H1 (cell line): ENCODE measurements at regions not wholly inside any gene's neighbourhood (a gene's known extent, or its start where the extent isn't known, plus 50 kb on each side); places are given as distances from the start of the nearest gene placed in this dataset.

Source experiments
- CTCF ChIA-PET: fragments of 300-600 bp; sonication (Branson Sonifier 250); formaldehyde crosslinking; loops from one replicate; lab custom pipeline; 2021; ENCODE audit not compliant: partially characterized antibody; lab: Charles Lee
- POLR2A ChIA-PET: fragments of 300-600 bp; sonication (Branson Sonifier 250); formaldehyde crosslinking; loops from one replicate; lab custom pipeline; 2021; ENCODE audit warnings: inconsistent platforms; ENCODE audit not compliant: partially characterized antibody; lab: Charles Lee
- DNase-seq, 2 experiments: peaks; one replicate each; pipeline versions ENCODE4 v3.0.0 to v3.0.0-alpha.2; 2010 to 2022; ENCODE audit warnings: low spot score in 2 of 2, low read depth in 1 of 2, mixed read lengths in 1 of 2
- FAIRE-seq: peaks from 2 replicates; lab custom pipeline; 2011; peaks lifted over from hg19 to GRCh38; lab: Jason Lieb, UNC
- H2AFZ ChIP-seq: 2 replicates; pipeline ENCODE4 v1.8.1; 2012; ENCODE audit warnings: low read length, inconsistent platforms
- H2AK5ac ChIP-seq: 2 replicates; pipeline ENCODE4 v1.6.1; 2013; ENCODE audit warnings: low read depth, low read length
- H2BK120ac ChIP-seq: replicated peaks from 2 replicates; pipeline ENCODE3; 2013; ENCODE audit warnings: low read depth, low read length, inconsistent platforms
- H2BK12ac ChIP-seq: 2 replicates; pipeline ENCODE4 v1.6.1; 2013; ENCODE audit warnings: low read depth, low read length
- H2BK15ac ChIP-seq: 2 replicates; pipeline ENCODE4 v1.6.1; 2013; ENCODE audit warnings: low read length
- H2BK20ac ChIP-seq: 2 replicates; pipeline ENCODE4 v1.6.1; 2013; ENCODE audit warnings: low read length
- H2BK5ac ChIP-seq: 2 replicates; pipeline ENCODE4 v1.6.1; 2013; ENCODE audit warnings: low read depth, low read length
- H3K14ac ChIP-seq: 2 replicates; pipeline ENCODE4 v1.6.1; 2013; ENCODE audit warnings: inconsistent platforms; ENCODE audit not compliant: insufficient read length
- H3K18ac ChIP-seq: 2 replicates; pipeline ENCODE4 v1.6.1; 2013; ENCODE audit warnings: low read length; ENCODE audit errors: extremely low read depth
- H3K23ac ChIP-seq: 2 replicates; pipeline ENCODE4 v1.6.1; 2013; ENCODE audit warnings: inconsistent platforms; ENCODE audit not compliant: insufficient read length
- H3K23me2 ChIP-seq: 2 replicates; pipeline ENCODE4 v1.6.1; 2013; ENCODE audit warnings: low read depth, low read length
- H3K27ac ChIP-seq: 2 replicates; pipeline ENCODE4 v1.6.1; 2011; ENCODE audit warnings: low read depth, low read length, inconsistent platforms
- H3K27me3 ChIP-seq, 4 experiments: replicated peaks in 1 of 4; 1 replicate in 1 of 4; 2 replicates in 3 of 4; pipeline versions ENCODE4 v1.6.1 to v1.8.1; 2011 to 2013; ENCODE audit warnings: low read length in 3 of 4, mild to moderate bottlenecking in 3 of 4, inconsistent platforms in 2 of 4, mixed read lengths in 2 of 4, moderate library complexity in 1 of 4; ENCODE audit not compliant: control insufficient read depth in 3 of 4, insufficient read depth in 3 of 4; ENCODE audit errors: extremely low read depth in 1 of 4
- H3K36me3 ChIP-seq, 4 experiments: 2 replicates each; pipeline versions ENCODE4 v1.6.1 to v1.8.1; 2011 to 2013; ENCODE audit warnings: mild to moderate bottlenecking in 4 of 4, low read length in 3 of 4, moderate library complexity in 2 of 4, control low read depth in 1 of 4, inconsistent platforms in 1 of 4; ENCODE audit not compliant: insufficient read depth in 4 of 4, control insufficient read depth in 2 of 4
- H3K4ac ChIP-seq: replicated peaks from 2 replicates; pipeline ENCODE3; 2013; ENCODE audit warnings: low read length, low read depth, mixed read lengths, inconsistent platforms; ENCODE audit not compliant: insufficient read length
- H3K4me1 ChIP-seq, 4 experiments: replicated peaks in 1 of 4; 1 replicate in 1 of 4; 2 replicates in 3 of 4; pipeline versions ENCODE4 v1.6.1 to v1.8.1; 2011 to 2013; ENCODE audit warnings: low read length in 3 of 4, inconsistent platforms in 2 of 4, mixed read lengths in 1 of 4; ENCODE audit not compliant: insufficient read depth in 4 of 4, control insufficient read depth in 3 of 4
- H3K4me2 ChIP-seq, 2 experiments: 2 replicates each; pipeline versions ENCODE4 v1.6.1 to v1.8.1; 2011 to 2013; ENCODE audit warnings: low read depth in 2 of 2, low read length in 2 of 2, control low read depth in 1 of 2, inconsistent platforms in 1 of 2, mild to moderate bottlenecking in 1 of 2; ENCODE audit not compliant: insufficient read depth in 1 of 2
- H3K4me3 ChIP-seq, 4 experiments: fragments of 200-600, 300-600 bp in 1 of 4; sonication (generic), shearing (Covaris generic), sonication (Bioruptor Twin) in 1 of 4; 2 replicates each; pipeline versions ENCODE4 v1.5.1 to v1.8.1; 2011 to 2016; ENCODE audit warnings: low read length in 4 of 4, low read depth in 3 of 4, control low read depth in 2 of 4, inconsistent platforms in 2 of 4, mild to moderate bottlenecking in 2 of 4, mixed read lengths in 1 of 4, moderate library complexity in 1 of 4; ENCODE audit not compliant: insufficient read depth in 2 of 4; ENCODE audit errors: extremely low read depth in 1 of 4
- H3K56ac ChIP-seq: replicated peaks from 2 replicates; pipeline ENCODE3; 2013; ENCODE audit warnings: low read depth, mild to moderate bottlenecking, mixed read lengths, low read length, inconsistent platforms; ENCODE audit not compliant: insufficient read length
- H3K79me1 ChIP-seq: 2 replicates; pipeline ENCODE4 v1.6.1; 2013; ENCODE audit warnings: low read depth, low read length, control low read depth
- H3K79me2 ChIP-seq, 2 experiments: 2 replicates each; pipeline versions ENCODE4 v1.6.1 to v1.8.1; 2012 to 2013; ENCODE audit warnings: low read length in 2 of 2, mild to moderate bottlenecking in 2 of 2, inconsistent platforms in 1 of 2; ENCODE audit not compliant: insufficient read depth in 2 of 2, control insufficient read depth in 1 of 2
- H3K9ac ChIP-seq, 4 experiments: replicated peaks in 1 of 4; 1 replicate in 1 of 4; 2 replicates in 3 of 4; pipeline versions ENCODE4 v1.6.1 to v1.8.1; 2011 to 2013; ENCODE audit warnings: low read depth in 3 of 4, low read length in 3 of 4, control low read depth in 2 of 4, mild to moderate bottlenecking in 2 of 4, moderate library complexity in 2 of 4, inconsistent platforms in 1 of 4; ENCODE audit errors: extremely low read depth in 1 of 4
- H3K9me3 ChIP-seq, 2 experiments: 2 replicates each; pipeline versions ENCODE4 v1.6.1 to v1.8.1; 2012 to 2013; ENCODE audit warnings: mild to moderate bottlenecking in 2 of 2, moderate library complexity in 2 of 2, control low read depth in 1 of 2, inconsistent platforms in 1 of 2, low read depth in 1 of 2, low read length in 1 of 2, mixed read lengths in 1 of 2; ENCODE audit not compliant: insufficient read depth in 2 of 2
- H4K20me1 ChIP-seq, 2 experiments: replicated peaks in 1 of 2; 2 replicates each; pipeline versions ENCODE3 to v1.8.1; 2011 to 2013; ENCODE audit warnings: inconsistent platforms in 2 of 2, low read length in 2 of 2, mild to moderate bottlenecking in 1 of 2; ENCODE audit not compliant: insufficient read depth in 2 of 2, control insufficient read depth in 1 of 2
- H4K5ac ChIP-seq: 2 replicates; pipeline ENCODE4 v1.6.1; 2013; ENCODE audit warnings: low read length, low read depth, mixed read lengths, inconsistent platforms; ENCODE audit not compliant: insufficient read length
- H4K8ac ChIP-seq: 2 replicates; pipeline ENCODE4 v1.8.0; 2013; ENCODE audit warnings: mild to moderate bottlenecking, moderate library complexity, low read length, inconsistent platforms; ENCODE audit not compliant: insufficient read depth; ENCODE audit errors: extremely low read depth
- H4K91ac ChIP-seq: replicated peaks from 2 replicates; pipeline ENCODE3; 2013; ENCODE audit warnings: low read length, mixed read lengths, inconsistent platforms; ENCODE audit not compliant: insufficient read length
- ASH2L ChIP-seq: fragments of 200-600, 300-600 bp; sonication (generic); IDR thresholded peaks from one replicate; pipeline ENCODE4 v1.7.1; 2017; ENCODE audit warnings: low read length
- CEBPB ChIP-seq: IDR thresholded peaks from 2 replicates; pipeline ENCODE4 v1.6.1; 2012; ENCODE audit warnings: low read depth, low read length
- EZH2 ChIP-seq: fragments of 200-600 bp; sonication (generic); IDR thresholded peaks from 2 replicates; pipeline ENCODE4 v1.7.1; 2012; ENCODE audit warnings: low read depth, mild to moderate bottlenecking, moderate library complexity, low read length, inconsistent platforms; ENCODE audit not compliant: severe bottlenecking
- KDM1A ChIP-seq: fragments of 200-600, 300-600 bp; sonication (generic); IDR thresholded peaks from 2 replicates; pipeline ENCODE4 v1.7.1; 2016; ENCODE audit warnings: mild to moderate bottlenecking, low read length, borderline replicate concordance
- NRF1 ChIP-seq: IDR thresholded peaks from 2 replicates; pipeline ENCODE4 v1.6.1; 2011; ENCODE audit warnings: mild to moderate bottlenecking, low read depth, low read length, improper control_type of control experiment
- RAD21 ChIP-seq, 2 experiments: IDR thresholded peaks in 1 of 2; conservative IDR thresholded peaks in 1 of 2; 2 replicates each; pipeline ENCODE4 v1.6.1; 2011; ENCODE audit warnings: low read depth in 2 of 2, low read length in 2 of 2, improper control_type of control experiment in 1 of 2, inconsistent platforms in 1 of 2, mild to moderate bottlenecking in 1 of 2, moderate library complexity in 1 of 2
- SIN3A ChIP-seq, 2 experiments: IDR thresholded peaks in 1 of 2; conservative IDR thresholded peaks in 1 of 2; 2 replicates each; pipeline ENCODE4 v1.6.1; 2011 to 2012; ENCODE audit warnings: low read length in 2 of 2, improper control_type of control experiment in 1 of 2, low read depth in 1 of 2, mild to moderate bottlenecking in 1 of 2
- SIRT6 ChIP-seq: IDR thresholded peaks from one replicate; pipeline ENCODE4 v1.7.1; 2012; ENCODE audit warnings: low read length, inconsistent platforms
- TEAD4 ChIP-seq: IDR thresholded peaks from 2 replicates; pipeline ENCODE4 v1.6.1; 2012; ENCODE audit warnings: low read depth, low read length, inconsistent platforms, mixed read lengths
- WGBS, 2 experiments: shearing (Covaris generic) in 1 of 2; methylation state at CpG; one replicate each; pipeline versions ENCODE4 v1.1.6 to v1.1.7; 2013 to 2015; ENCODE audit warnings: low lambda C conversion rate in 2 of 2, mixed read lengths in 2 of 2, inconsistent platforms in 1 of 2, low coverage in 1 of 2, missing lambda C conversion rate in 1 of 2; ENCODE audit not compliant: insufficient replicate concordance in 2 of 2, insufficient coverage in 1 of 2, insufficient read length in 1 of 2; ENCODE audit errors: extremely low coverage in 1 of 2, missing lambda C conversion rate in 1 of 2; 5-methylcytosine and 5-hydroxymethylcytosine counted together
- TF ChIP-seq, protein P1 (sequence below), 3 experiments: IDR thresholded peaks; 1 replicate in 2 of 3; 2 replicates in 1 of 3; pipeline versions ENCODE4 v1.5.1 to v1.6.1; 2011; ENCODE audit warnings: low read length in 3 of 3, mild to moderate bottlenecking in 3 of 3, inconsistent platforms in 2 of 3, low read depth in 1 of 3, moderate library complexity in 1 of 3; ENCODE audit not compliant: insufficient read depth in 1 of 3; ENCODE audit errors: control extremely low read depth in 1 of 3

DNA sequence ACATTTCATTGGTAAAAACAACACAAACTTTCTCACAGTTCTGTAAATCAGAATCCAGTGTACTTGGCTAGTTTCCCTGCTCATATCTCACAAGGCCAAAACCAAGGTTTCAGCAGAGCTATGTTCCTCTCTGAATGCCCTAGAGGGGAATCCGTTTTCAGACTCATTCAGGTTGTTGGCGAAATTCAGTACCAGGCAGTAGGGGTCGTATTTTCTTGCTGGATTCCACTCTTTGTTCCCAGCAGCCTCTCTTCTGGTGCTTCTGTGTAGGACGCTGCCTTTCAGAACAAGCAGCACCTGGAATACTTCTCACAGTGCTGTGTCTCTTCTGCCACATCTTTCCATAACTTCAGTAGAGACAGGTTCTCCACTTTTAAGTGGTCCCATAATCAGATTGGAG, 351.9 kb downstream of the PCDH18 start:
- no peaks in the 10 kb centered on the region for H3K79me1 ChIP-seq
- no peaks in the 10 kb centered on the region for H3K4me1 ChIP-seq
- H3K4ac ChIP-seq = no peak overlapping the region
- no peak overlapping the region for H3K56ac ChIP-seq
- H3K14ac ChIP-seq = no peak overlapping the region
- H3K36me3 ChIP-seq = no peaks in the 10 kb centered on the region
- 36% methylated on average over 4 of the region's 4 CpGs; no CpG with 5 or more reads in 1 of the 2 experiments for WGBS, 2 experiments
- no peak overlapping the region for H3K18ac ChIP-seq
- no peak overlapping the region for H4K5ac ChIP-seq
- H3K4me2 ChIP-seq = no peak overlapping the region
- H2BK20ac ChIP-seq = no peak overlapping the region
- no peak overlapping the region for H4K91ac ChIP-seq
- TF ChIP-seq NRF1 (no peak), CEBPB (no peak), SIRT6 (no peak), ASH2L (no peak), EZH2 (no peak), KDM1A (no peak), TEAD4 (0 out of 2 replicates have a peak, but pooled peaks have one; percentile 20), SIN3A (conservative IDR thresholded peaks at IDR 0.05 in 1 of 2, IDR thresholded peaks at IDR 0.05 in 1 of 2; ENCODE audit: low read depth in 1 of 2, low read length in 2 of 2) (no peak), RAD21 (IDR thresholded peaks at IDR 0.05 in 1 of 2, conservative IDR thresholded peaks at IDR 0.05 in 1 of 2; ENCODE audit: low read depth in 2 of 2, low read length in 2 of 2) (peak; percentile 49 to 58)
- TF ChIP-seq, protein P1, sequence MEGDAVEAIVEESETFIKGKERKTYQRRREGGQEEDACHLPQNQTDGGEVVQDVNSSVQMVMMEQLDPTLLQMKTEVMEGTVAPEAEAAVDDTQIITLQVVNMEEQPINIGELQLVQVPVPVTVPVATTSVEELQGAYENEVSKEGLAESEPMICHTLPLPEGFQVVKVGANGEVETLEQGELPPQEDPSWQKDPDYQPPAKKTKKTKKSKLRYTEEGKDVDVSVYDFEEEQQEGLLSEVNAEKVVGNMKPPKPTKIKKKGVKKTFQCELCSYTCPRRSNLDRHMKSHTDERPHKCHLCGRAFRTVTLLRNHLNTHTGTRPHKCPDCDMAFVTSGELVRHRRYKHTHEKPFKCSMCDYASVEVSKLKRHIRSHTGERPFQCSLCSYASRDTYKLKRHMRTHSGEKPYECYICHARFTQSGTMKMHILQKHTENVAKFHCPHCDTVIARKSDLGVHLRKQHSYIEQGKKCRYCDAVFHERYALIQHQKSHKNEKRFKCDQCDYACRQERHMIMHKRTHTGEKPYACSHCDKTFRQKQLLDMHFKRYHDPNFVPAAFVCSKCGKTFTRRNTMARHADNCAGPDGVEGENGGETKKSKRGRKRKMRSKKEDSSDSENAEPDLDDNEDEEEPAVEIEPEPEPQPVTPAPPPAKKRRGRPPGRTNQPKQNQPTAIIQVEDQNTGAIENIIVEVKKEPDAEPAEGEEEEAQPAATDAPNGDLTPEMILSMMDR (IDR thresholded peaks at IDR 0.05; ENCODE audit: control extremely low read depth in 1 of 3, insufficient read depth in 1 of 3, low read depth in 1 of 3, low read length in 3 of 3) = peak in 2 of 3 experiments; percentile 57 to 68; a peak in 3 of 4 replicates
- no peaks in the 10 kb centered on the region for H3K23me2 ChIP-seq
- H4K8ac ChIP-seq = no peak overlapping the region
- H2BK5ac ChIP-seq = no peak overlapping the region
- no peak overlapping the region; the same call in 1 of the 2 replicates for H2AFZ ChIP-seq
- peak; percentile 85 for FAIRE-seq
- POLR2A ChIA-PET = no interaction called here
- no peak overlapping the region for H2BK120ac ChIP-seq
- no peaks in the 10 kb centered on the region for H3K27me3 ChIP-seq
- H3K79me2 ChIP-seq = no peaks in the 10 kb centered on the region
- no peak overlapping the region for H2BK12ac ChIP-seq
- H4K20me1 ChIP-seq = no peaks in the 10 kb centered on the region
- 0 out of 4 replicates have a peak, but pooled peaks cover 0 to 3% of the 10 kb centered on the region in 2 experiments for H3K9me3 ChIP-seq
- DNase-seq = peak in 1 of 2 experiments; percentile 17
- no peak overlapping the region for H3K4me3 ChIP-seq
- no peak overlapping the region for H2AK5ac ChIP-seq
- CTCF ChIA-PET = interaction anchor here (0.7 to 1.6 kb wide), 5 partner anchors 12 to 403 kb away, joined by 3 to 9 read pairs (median 3); partner anchors contain the start of gene PCDH18
- H3K23ac ChIP-seq = no peak overlapping the region
- H3K9ac ChIP-seq = no peak overlapping the region
- H3K27ac ChIP-seq = no peak overlapping the region
- no peak overlapping the region for H2BK15ac ChIP-seq
